ENCODE measurements at regions not wholly inside any gene's neighbourhood (a gene's known extent, or its start where the extent isn't known, plus 50 kb on each side); places are given as distances from the start of the nearest gene placed in this dataset.

- H3K4me3 ChIP-seq (replicated peaks in 1 of 2; ENCODE audit: low read depth in 1 of 2, low read length in 2 of 2) = no peak overlapping the region
- ATAC-seq (no peak), DNase-seq (ENCODE audit: low read depth, low spot score) (no peak)
- H3K27me3 ChIP-seq (ENCODE audit: insufficient read depth, low read length) = no peaks in the 10 kb centered on the region
- no peak overlapping the region for H3K4me2 ChIP-seq (ENCODE audit: low read length)
- no peaks in the 10 kb centered on the region for H4K20me1 ChIP-seq (ENCODE audit: insufficient read depth)
- H3K36me3 ChIP-seq (ENCODE audit: control insufficient read depth in 1 of 2, insufficient read depth in 2 of 2, low read length in 2 of 2) = no peaks in the 10 kb centered on the region; a peak in 1 of 4 replicates
- H3K9me2 ChIP-seq (ENCODE audit: insufficient read depth) = no peaks in the 10 kb centered on the region
- no TSS peak for BruUV-seq (replicated peaks)
- intact Hi-C loops (cut with micrococcal nuclease) = loop anchor here (5.0 kb wide), 1 partner anchor 686 kb away; no protein-coding TSS in a partner anchor
- TF ChIP-seq CBX3 (IDR thresholded peaks at IDR 0.05; ENCODE audit: low read depth) (no peak), ELF1 (IDR thresholded peaks at IDR 0.05; ENCODE audit: borderline replicate concordance, low read depth) (no peak), POLR2AphosphoS5 (IDR thresholded peaks at IDR 0.05; ENCODE audit: low read depth, low read length) (no peak)
- no peak overlapping the region for H2AFZ ChIP-seq (ENCODE audit: low read depth, low read length, poor library complexity, severe bottlenecking)
- ChIA-PET RAD21 (ENCODE audit: low non-redundant PET in 1 of 2, low total read pairs in 2 of 2, uncharacterized antibody in 2 of 2, unreplicated experiment in 2 of 2) (no interaction called here), CTCF (no interaction called here), POLR2A (no interaction called here)
- no peaks in the 10 kb centered on the region for H3K9me3 ChIP-seq (ENCODE audit: control insufficient read depth in 1 of 2, insufficient read depth in 1 of 2, low read depth in 1 of 2, low read length in 2 of 2)
- H3K4me1 ChIP-seq (ENCODE audit: control insufficient read depth in 1 of 2, insufficient read depth in 2 of 2, low read length in 2 of 2) = no peaks in the 10 kb centered on the region
- H3K9ac ChIP-seq (ENCODE audit: low read length) = no peak overlapping the region
- no peaks in the 10 kb centered on the region for H3K79me2 ChIP-seq (ENCODE audit: insufficient read depth, low read length)
- H3K27ac ChIP-seq (ENCODE audit: low read depth, low read length) = no peak overlapping the region
Observed at GRCh38 chr13:79675931-79676660, 195.1 kb downstream of the NDFIP2 start.

GRCh38 chr13:79674765-79675515 is 194.0 kb downstream of the NDFIP2 start:
- RAD21 ChIA-PET (ENCODE audit: low non-redundant PET in 1 of 2, low total read pairs in 2 of 2, uncharacterized antibody in 2 of 2, unreplicated experiment in 2 of 2) = no interaction called here
- H3K9ac ChIP-seq (ENCODE audit: low read length) = no peak overlapping the region
- no peak overlapping the region for H3K4me2 ChIP-seq (ENCODE audit: low read length)
- TF ChIP-seq POLR2AphosphoS5 (IDR thresholded peaks at IDR 0.05; ENCODE audit: low read depth, low read length) = no peak
- TF ChIP-seq SP1 (IDR thresholded peaks at IDR 0.05; ENCODE audit: low read depth) = no peak
- TF ChIP-seq, protein P1, sequence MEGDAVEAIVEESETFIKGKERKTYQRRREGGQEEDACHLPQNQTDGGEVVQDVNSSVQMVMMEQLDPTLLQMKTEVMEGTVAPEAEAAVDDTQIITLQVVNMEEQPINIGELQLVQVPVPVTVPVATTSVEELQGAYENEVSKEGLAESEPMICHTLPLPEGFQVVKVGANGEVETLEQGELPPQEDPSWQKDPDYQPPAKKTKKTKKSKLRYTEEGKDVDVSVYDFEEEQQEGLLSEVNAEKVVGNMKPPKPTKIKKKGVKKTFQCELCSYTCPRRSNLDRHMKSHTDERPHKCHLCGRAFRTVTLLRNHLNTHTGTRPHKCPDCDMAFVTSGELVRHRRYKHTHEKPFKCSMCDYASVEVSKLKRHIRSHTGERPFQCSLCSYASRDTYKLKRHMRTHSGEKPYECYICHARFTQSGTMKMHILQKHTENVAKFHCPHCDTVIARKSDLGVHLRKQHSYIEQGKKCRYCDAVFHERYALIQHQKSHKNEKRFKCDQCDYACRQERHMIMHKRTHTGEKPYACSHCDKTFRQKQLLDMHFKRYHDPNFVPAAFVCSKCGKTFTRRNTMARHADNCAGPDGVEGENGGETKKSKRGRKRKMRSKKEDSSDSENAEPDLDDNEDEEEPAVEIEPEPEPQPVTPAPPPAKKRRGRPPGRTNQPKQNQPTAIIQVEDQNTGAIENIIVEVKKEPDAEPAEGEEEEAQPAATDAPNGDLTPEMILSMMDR (IDR thresholded peaks at IDR 0.05 in 2 of 3, conservative IDR thresholded peaks at IDR 0.05 in 1 of 3; ENCODE audit: borderline replicate concordance in 1 of 3, insufficient read depth in 1 of 3, low read depth in 2 of 3, low read length in 2 of 3) = no peak
- no peak for TF ChIP-seq RAD21 (IDR thresholded peaks at IDR 0.05; ENCODE audit: low read depth)
- TF ChIP-seq ZFX (IDR thresholded peaks at IDR 0.05) = no peak
- TF ChIP-seq, protein P2, sequence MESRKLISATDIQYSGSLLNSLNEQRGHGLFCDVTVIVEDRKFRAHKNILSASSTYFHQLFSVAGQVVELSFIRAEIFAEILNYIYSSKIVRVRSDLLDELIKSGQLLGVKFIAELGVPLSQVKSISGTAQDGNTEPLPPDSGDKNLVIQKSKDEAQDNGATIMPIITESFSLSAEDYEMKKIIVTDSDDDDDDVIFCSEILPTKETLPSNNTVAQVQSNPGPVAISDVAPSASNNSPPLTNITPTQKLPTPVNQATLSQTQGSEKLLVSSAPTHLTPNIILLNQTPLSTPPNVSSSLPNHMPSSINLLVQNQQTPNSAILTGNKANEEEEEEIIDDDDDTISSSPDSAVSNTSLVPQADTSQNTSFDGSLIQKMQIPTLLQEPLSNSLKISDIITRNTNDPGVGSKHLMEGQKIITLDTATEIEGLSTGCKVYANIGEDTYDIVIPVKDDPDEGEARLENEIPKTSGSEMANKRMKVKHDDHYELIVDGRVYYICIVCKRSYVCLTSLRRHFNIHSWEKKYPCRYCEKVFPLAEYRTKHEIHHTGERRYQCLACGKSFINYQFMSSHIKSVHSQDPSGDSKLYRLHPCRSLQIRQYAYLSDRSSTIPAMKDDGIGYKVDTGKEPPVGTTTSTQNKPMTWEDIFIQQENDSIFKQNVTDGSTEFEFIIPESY (IDR thresholded peaks at IDR 0.05; ENCODE audit: extremely low read depth, insufficient replicate concordance, low read length) = no peak
- no peak overlapping the region for H3K27ac ChIP-seq (ENCODE audit: low read depth, low read length)
- no peak for DNase-seq (ENCODE audit: low read depth, low spot score)
- H3K4me3 ChIP-seq (replicated peaks in 1 of 2; ENCODE audit: low read depth in 1 of 2, low read length in 2 of 2) = no peak overlapping the region
- POLR2A ChIA-PET = no interaction called here
- H3K9me2 ChIP-seq (ENCODE audit: insufficient read depth) = no peaks in the 10 kb centered on the region
- intact Hi-C loops (cut with micrococcal nuclease) = loop anchor here (5.0 kb wide), 1 partner anchor 687 kb away; no protein-coding TSS in a partner anchor
- no peaks in the 10 kb centered on the region for H4K20me1 ChIP-seq (ENCODE audit: insufficient read depth)
- H3K27me3 ChIP-seq (ENCODE audit: insufficient read depth, low read length) = no peaks in the 10 kb centered on the region
- no peaks in the 10 kb centered on the region for H3K79me2 ChIP-seq (ENCODE audit: insufficient read depth, low read length)
- H2AFZ ChIP-seq (ENCODE audit: low read depth, low read length, poor library complexity, severe bottlenecking) = no peak overlapping the region
- no peaks in the 10 kb centered on the region for H3K36me3 ChIP-seq (ENCODE audit: control insufficient read depth in 1 of 2, insufficient read depth in 2 of 2, low read length in 2 of 2)
- no peaks in the 10 kb centered on the region for H3K4me1 ChIP-seq (ENCODE audit: control insufficient read depth in 1 of 2, insufficient read depth in 2 of 2, low read length in 2 of 2)
- no TSS peak for BruUV-seq (replicated peaks)
- ATAC-seq = no peak
- no peaks in the 10 kb centered on the region for H3K9me3 ChIP-seq (ENCODE audit: control insufficient read depth in 1 of 2, insufficient read depth in 1 of 2, low read depth in 1 of 2, low read length in 2 of 2)
- CTCF ChIA-PET = no interaction called here
